ENCODE measurements at regions not wholly inside any gene's neighbourhood (a gene's known extent, or its start where the extent isn't known, plus 50 kb on each side); places are given as distances from the start of the nearest gene placed in this dataset.

DNA sequence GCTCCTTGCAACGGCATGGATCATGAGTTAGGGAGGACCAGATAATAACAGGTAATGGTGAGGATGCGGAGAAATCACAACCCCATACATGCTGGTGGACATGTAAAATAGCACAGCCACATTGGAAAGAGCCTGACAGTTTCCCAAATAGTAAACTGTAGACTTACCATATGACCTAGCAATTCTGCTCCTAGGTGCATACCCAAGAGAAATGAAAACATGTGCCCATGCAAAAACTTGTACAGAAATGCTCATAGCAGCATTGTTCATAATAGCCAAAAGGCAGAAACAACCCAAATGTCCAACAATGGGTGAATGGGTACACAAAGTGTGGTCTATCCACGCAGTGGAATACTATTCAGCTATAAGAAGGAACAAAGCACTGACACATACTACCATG is 97.5 kb upstream of the VRK1 start:
- TF ChIP-seq ZNF747 (tag by site-specific recombination; IDR thresholded peaks at IDR 0.05) (no peak), ZNF792 (tag by site-specific recombination; IDR thresholded peaks at IDR 0.05) (no peak), ZNF76 (tag by site-specific recombination; IDR thresholded peaks at IDR 0.05; ENCODE audit: borderline replicate concordance, low read depth) (no peak), ZBTB8A (tag by site-specific recombination; IDR thresholded peaks at IDR 0.05) (no peak)
- TF ChIP-seq, protein P1, sequence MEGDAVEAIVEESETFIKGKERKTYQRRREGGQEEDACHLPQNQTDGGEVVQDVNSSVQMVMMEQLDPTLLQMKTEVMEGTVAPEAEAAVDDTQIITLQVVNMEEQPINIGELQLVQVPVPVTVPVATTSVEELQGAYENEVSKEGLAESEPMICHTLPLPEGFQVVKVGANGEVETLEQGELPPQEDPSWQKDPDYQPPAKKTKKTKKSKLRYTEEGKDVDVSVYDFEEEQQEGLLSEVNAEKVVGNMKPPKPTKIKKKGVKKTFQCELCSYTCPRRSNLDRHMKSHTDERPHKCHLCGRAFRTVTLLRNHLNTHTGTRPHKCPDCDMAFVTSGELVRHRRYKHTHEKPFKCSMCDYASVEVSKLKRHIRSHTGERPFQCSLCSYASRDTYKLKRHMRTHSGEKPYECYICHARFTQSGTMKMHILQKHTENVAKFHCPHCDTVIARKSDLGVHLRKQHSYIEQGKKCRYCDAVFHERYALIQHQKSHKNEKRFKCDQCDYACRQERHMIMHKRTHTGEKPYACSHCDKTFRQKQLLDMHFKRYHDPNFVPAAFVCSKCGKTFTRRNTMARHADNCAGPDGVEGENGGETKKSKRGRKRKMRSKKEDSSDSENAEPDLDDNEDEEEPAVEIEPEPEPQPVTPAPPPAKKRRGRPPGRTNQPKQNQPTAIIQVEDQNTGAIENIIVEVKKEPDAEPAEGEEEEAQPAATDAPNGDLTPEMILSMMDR (tag by site-specific recombination; IDR thresholded peaks at IDR 0.05), result no peak
- TF ChIP-seq, protein P2, sequence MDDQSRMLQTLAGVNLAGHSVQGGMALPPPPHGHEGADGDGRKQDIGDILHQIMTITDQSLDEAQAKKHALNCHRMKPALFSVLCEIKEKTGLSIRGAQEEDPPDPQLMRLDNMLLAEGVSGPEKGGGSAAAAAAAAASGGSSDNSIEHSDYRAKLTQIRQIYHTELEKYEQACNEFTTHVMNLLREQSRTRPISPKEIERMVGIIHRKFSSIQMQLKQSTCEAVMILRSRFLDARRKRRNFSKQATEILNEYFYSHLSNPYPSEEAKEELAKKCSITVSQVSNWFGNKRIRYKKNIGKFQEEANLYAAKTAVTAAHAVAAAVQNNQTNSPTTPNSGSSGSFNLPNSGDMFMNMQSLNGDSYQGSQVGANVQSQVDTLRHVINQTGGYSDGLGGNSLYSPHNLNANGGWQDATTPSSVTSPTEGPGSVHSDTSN (CRISPR knock-in tag; IDR thresholded peaks at IDR 0.05), result no peak
